CD14-positive monocyte (primary cell): ENCODE measurements at regions not wholly inside any gene's neighbourhood (a gene's known extent, or its start where the extent isn't known, plus 50 kb on each side); places are given as distances from the start of the nearest gene placed in this dataset.

Source experiments
- DNase-seq, 3 donors: peaks; one replicate each; pipeline ENCODE4 v3.0.0-alpha.2; 2011 to 2022
- H2AFZ ChIP-seq: 2 replicates; pipeline ENCODE4 v1.6.0; 2012; ENCODE audit warnings: mild to moderate bottlenecking, low read depth, low read length, inconsistent platforms; ENCODE audit not compliant: insufficient read depth, poor library complexity, severe bottlenecking
- H3K27ac ChIP-seq, 2 donors: 1 replicate in 1 of 2; 2 replicates in 1 of 2; pipeline ENCODE4 v1.5.1; 2012 to 2013; ENCODE audit warnings: low read length in 2 of 2, control low read depth in 1 of 2, inconsistent platforms in 1 of 2, low read depth in 1 of 2, mild to moderate bottlenecking in 1 of 2
- H3K27me3 ChIP-seq, 2 donors: one replicate each; pipeline versions ENCODE4 v1.6.0 to v1.6.1; 2011 to 2013; ENCODE audit warnings: low read length in 2 of 2; ENCODE audit not compliant: control insufficient read depth in 2 of 2, insufficient read depth in 2 of 2
- H3K36me3 ChIP-seq, 2 donors: replicated peaks in 1 of 2; 1 replicate in 1 of 2; 2 replicates in 1 of 2; pipeline versions ENCODE4 v1.5.1 to v1.6.1; 2012 to 2013; ENCODE audit warnings: low read length in 2 of 2, control low read depth in 1 of 2, inconsistent platforms in 1 of 2, mild to moderate bottlenecking in 1 of 2; ENCODE audit not compliant: insufficient read depth in 2 of 2, control insufficient read depth in 1 of 2
- H3K4me1 ChIP-seq, 2 donors: 1 replicate in 1 of 2; 2 replicates in 1 of 2; pipeline versions ENCODE4 v1.5.1 to v1.6.1; 2012 to 2013; ENCODE audit warnings: low read length in 2 of 2, control low read depth in 1 of 2, inconsistent platforms in 1 of 2, mild to moderate bottlenecking in 1 of 2, moderate library complexity in 1 of 2; ENCODE audit not compliant: insufficient read depth in 2 of 2, control insufficient read depth in 1 of 2
- H3K4me2 ChIP-seq: replicated peaks from 2 replicates; pipeline ENCODE3; 2012; ENCODE audit warnings: low read length, moderate library complexity, mild to moderate bottlenecking; ENCODE audit not compliant: poor library complexity, severe bottlenecking; ENCODE audit errors: extremely low read depth
- H3K4me3 ChIP-seq, 3 experiments: fragments of 200-600 bp in 1 of 3; sonication (generic) in 1 of 3; replicated peaks in 1 of 3; 1 replicate in 2 of 3; 2 replicates in 1 of 3; pipeline ENCODE4 v1.5.1; 2011 to 2013; ENCODE audit warnings: low read length in 3 of 3, mild to moderate bottlenecking in 3 of 3, control low read depth in 2 of 3, low read depth in 2 of 3, inconsistent platforms in 1 of 3, moderate library complexity in 1 of 3
- H3K79me2 ChIP-seq: 2 replicates; pipeline ENCODE4 v1.6.0; 2012; ENCODE audit warnings: mild to moderate bottlenecking, control low read depth, inconsistent platforms, low read length, moderate library complexity; ENCODE audit not compliant: insufficient read depth
- H3K9ac ChIP-seq: 2 replicates; pipeline ENCODE4 v1.6.0; 2017; ENCODE audit warnings: low read length, mild to moderate bottlenecking; ENCODE audit not compliant: insufficient read depth, poor library complexity, severe bottlenecking
- H3K9me3 ChIP-seq, 2 donors: replicated peaks in 1 of 2; 1 replicate in 1 of 2; 2 replicates in 1 of 2; pipeline versions ENCODE4 v1.5.1 to v1.6.1; 2012 to 2013; ENCODE audit warnings: low read length in 2 of 2, control low read depth in 1 of 2; ENCODE audit not compliant: control insufficient read depth in 1 of 2, insufficient read depth in 1 of 2
- H4K20me1 ChIP-seq: 2 replicates; pipeline ENCODE4 v1.6.0; 2012; ENCODE audit warnings: mild to moderate bottlenecking, low read length, control low read depth, moderate library complexity; ENCODE audit not compliant: insufficient read depth
- H3K27ac Mint-ChIP-seq, 7 donors: one replicate each; pipeline ENCODE4 v1.8.0; 2020; ENCODE audit warnings: mild to moderate bottlenecking in 7 of 7, mixed read lengths in 7 of 7, moderate library complexity in 6 of 7, inconsistent platforms in 2 of 7
- H3K27me3 Mint-ChIP-seq, 3 donors: one replicate each; pipeline ENCODE4 v1.8.0; 2021 to 2022; ENCODE audit warnings: low read depth in 3 of 3, mild to moderate bottlenecking in 3 of 3, mixed read lengths in 3 of 3, moderate library complexity in 3 of 3, inconsistent platforms in 1 of 3
- H3K36me3 Mint-ChIP-seq, 2 donors: one replicate each; pipeline ENCODE4 v1.8.0; 2020; ENCODE audit warnings: mixed read lengths in 2 of 2, inconsistent platforms in 1 of 2, mild to moderate bottlenecking in 1 of 2
- H3K4me1 Mint-ChIP-seq: one replicate; pipeline ENCODE4 v1.8.0; 2020; ENCODE audit warnings: mild to moderate bottlenecking, mixed read lengths
- H3K4me3 Mint-ChIP-seq, 2 donors: one replicate each; pipeline ENCODE4 v1.8.0; 2020; ENCODE audit warnings: mild to moderate bottlenecking in 2 of 2, mixed read lengths in 2 of 2, moderate library complexity in 1 of 2
- H3K9me3 Mint-ChIP-seq, 7 donors: one replicate each; pipeline ENCODE4 v1.8.0; 2020 to 2022; ENCODE audit warnings: mixed read lengths in 7 of 7, mild to moderate bottlenecking in 6 of 7, moderate library complexity in 6 of 7, inconsistent platforms in 2 of 7
- CTCF ChIP-seq: fragments of 200-600 bp; IDR thresholded peaks from one replicate; pipeline ENCODE4 v1.8.0; 2022; ENCODE audit warnings: antibody characterized with exemption, mild to moderate bottlenecking
- WGBS: methylation state at CpG from one replicate; pipeline ENCODE4 v1.1.5; 2013; ENCODE audit warnings: missing lambda C conversion rate; ENCODE audit not compliant: insufficient coverage; 5-methylcytosine and 5-hydroxymethylcytosine counted together
- intact Hi-C, 2 donors: fragments of 100-400 bp; cut with micrococcal nuclease; formaldehyde crosslinking; loops; one replicate each; pipeline versions ENCODE4 v1.15.0 to v1.15.1; 2023

GRCh38 chr6:113528111-113528510, 329.0 kb upstream of the MARCKS start:
- H3K27me3 Mint-ChIP-seq: no peaks in the 10 kb centered on the region
- Histone ChIP-seq H2AFZ (no peak overlapping the region), H3K4me1 (no peaks in the 10 kb centered on the region), H3K9me3 (no peaks in the 10 kb centered on the region), H3K27ac (no peak overlapping the region), H3K36me3 (no peaks in the 10 kb centered on the region), H3K4me2 (no peak overlapping the region), H3K9ac (no peak overlapping the region), H3K79me2 (no peaks in the 10 kb centered on the region), H4K20me1 (no peaks in the 10 kb centered on the region), H3K4me3 (no peak overlapping the region), H3K27me3 (no peaks in the 10 kb centered on the region)
- TF ChIP-seq CTCF: no peak
- H3K4me1 Mint-ChIP-seq: no peaks in the 10 kb centered on the region
- no peaks in the 10 kb centered on the region for H3K36me3 Mint-ChIP-seq
- intact Hi-C loops: no loop called here
- no CpG with 5 or more reads among the region's 3 CpGs for WGBS
- DNase-seq: no peak
- no peak overlapping the region for H3K4me3 Mint-ChIP-seq
- peaks cover 0 to 7% (median 1%) of the 10 kb centered on the region in 7 donors for H3K9me3 Mint-ChIP-seq
- H3K27ac Mint-ChIP-seq: no peak overlapping the region

- no peak for DNase-seq
- no peak overlapping the region for H3K27ac Mint-ChIP-seq
- no peaks in the 10 kb centered on the region for H3K4me1 ChIP-seq
- H3K9ac ChIP-seq: no peak overlapping the region
- no peaks in the 10 kb centered on the region for H3K36me3 Mint-ChIP-seq
- H2AFZ ChIP-seq: no peak overlapping the region
- no peaks in the 10 kb centered on the region for H3K9me3 ChIP-seq
- intact Hi-C loops: no loop called here
- H3K27ac ChIP-seq: no peak overlapping the region
- no peaks in the 10 kb centered on the region for H3K4me1 Mint-ChIP-seq
- no peak for TF ChIP-seq CTCF
- H3K4me2 ChIP-seq: no peak overlapping the region
- no peak overlapping the region for H3K4me3 Mint-ChIP-seq
- no peak overlapping the region for H3K4me3 ChIP-seq
- no peaks in the 10 kb centered on the region for H3K27me3 ChIP-seq
- no peaks in the 10 kb centered on the region for H3K36me3 ChIP-seq
- no peaks in the 10 kb centered on the region for H3K79me2 ChIP-seq
- H4K20me1 ChIP-seq: no peaks in the 10 kb centered on the region
- H3K9me3 Mint-ChIP-seq: peaks cover 0 to 7% (median 1%) of the 10 kb centered on the region in 7 donors
- no peaks in the 10 kb centered on the region for H3K27me3 Mint-ChIP-seq
Observed at GRCh38 chr6:113529196-113529595, 327.9 kb upstream of the MARCKS start.
